Activated CD8-positive, alpha-beta T cell treated with anti-CD3 and anti-CD28 coated beads for 36 hours (primary cell): ENCODE measurements at regions not wholly inside any gene's neighbourhood (a gene's known extent, or its start where the extent isn't known, plus 50 kb on each side); places are given as distances from the start of the nearest gene placed in this dataset.
A peak's percentile ranks its signal among the peaks of the same experiment; 100 is the strongest.
"Not testable (repeated sequence)": the region's sequence is repeated elsewhere in the genome, so short reads cannot be mapped to it uniquely, and the experiment has no call there.

Experiments used
- ATAC-seq: fragments of 200-7000 bp; cut with Tn5 transposase; one replicate; pipeline ENCODE4 v1.10.0; 2021; ENCODE audit warnings: mild to moderate bottlenecking, moderate library complexity
- CTCF ChIA-PET: fragments of 350-600 bp; sonication (Branson Sonifier 250); formaldehyde crosslinking; loops from one replicate; lab custom pipeline; 2021; ENCODE audit warnings: antibody characterized with exemption; lab: Charles Lee
- POLR2A ChIA-PET: fragments of 350-600 bp; sonication (Branson Sonifier 250); formaldehyde crosslinking; loops from one replicate; lab custom pipeline; 2021; ENCODE audit warnings: antibody characterized with exemption; lab: Charles Lee
- DNase-seq: peaks from one replicate; pipeline ENCODE4 v3.0.0-alpha.2; 2020
- H3K27ac Mint-ChIP-seq: one replicate; pipeline ENCODE4 v1.8.0; 2021; ENCODE audit warnings: mild to moderate bottlenecking, mixed read lengths
- H3K27me3 Mint-ChIP-seq: one replicate; pipeline ENCODE4 v1.8.0; 2021; ENCODE audit warnings: mixed read lengths
- H3K36me3 Mint-ChIP-seq: one replicate; pipeline ENCODE4 v1.8.0; 2021; ENCODE audit warnings: low read depth, mixed read lengths
- H3K4me1 Mint-ChIP-seq: one replicate; pipeline ENCODE4 v1.8.0; 2021; ENCODE audit warnings: low read depth, mixed read lengths
- H3K4me3 Mint-ChIP-seq: one replicate; pipeline ENCODE4 v1.8.0; 2021; ENCODE audit warnings: mild to moderate bottlenecking, moderate library complexity, mixed read lengths
- H3K9me3 Mint-ChIP-seq: one replicate; pipeline ENCODE4 v1.8.0; 2021; ENCODE audit warnings: mixed read lengths
- CTCF ChIP-seq: fragments of 200-600 bp; IDR thresholded peaks from one replicate; pipeline ENCODE4 v1.8.0; 2022; ENCODE audit warnings: antibody characterized with exemption, mild to moderate bottlenecking
- intact Hi-C: fragments of 100-400 bp; cut with micrococcal nuclease; formaldehyde crosslinking; loops from one replicate; pipeline ENCODE4 v1.10.0; 2022

GRCh38 chr21:25449950-25450349 is 157.3 kb downstream of the MRPL39 start:
- no peak for TF ChIP-seq CTCF
- ChIA-PET POLR2A (interaction anchor here (0.8 to 1.3 kb wide), 2 partner anchors 114 to 134 kb away, joined by 3 read pairs; no protein-coding TSS in a partner anchor), CTCF (interaction anchor here (1.5 kb wide), 1 partner anchor 35 kb away, joined by 3 read pairs; no protein-coding TSS in a partner anchor)
- DNase-seq (no peak), ATAC-seq (no peak)
- Mint-ChIP-seq H3K9me3 (peaks cover 21% of the 10 kb centered on the region), H3K27ac (no peak overlapping the region), H3K27me3 (no peaks in the 10 kb centered on the region), H3K36me3 (peaks cover 46% of the 10 kb centered on the region), H3K4me1 (peaks cover 38% of the 10 kb centered on the region), H3K4me3 (no peak overlapping the region)
- intact Hi-C loops, result no loop called here

GRCh38 chr21:25441835-25442234 is 165.4 kb downstream of the MRPL39 start:
- ChIA-PET POLR2A (interaction anchor here (0.6 to 2.3 kb wide), 5 partner anchors 15 to 207 kb away, joined by 3 to 12 read pairs (median 3); no protein-coding TSS in a partner anchor), CTCF (interaction anchor here (1.1 to 1.2 kb wide), 2 partner anchors 11 to 21 kb away, joined by 4 read pairs; no protein-coding TSS in a partner anchor)
- ATAC-seq, result no peak
- Mint-ChIP-seq H3K27me3 (no peaks in the 10 kb centered on the region), H3K27ac (no peak overlapping the region), H3K4me1 (no peaks in the 10 kb centered on the region), H3K4me3 (no peak overlapping the region), H3K9me3 (peaks cover 6% of the 10 kb centered on the region), H3K36me3 (peaks cover 9% of the 10 kb centered on the region)
- DNase-seq, result no peak
- intact Hi-C loops, result no loop called here
- TF ChIP-seq CTCF, result no peak

GRCh38 chr21:25437465-25437864 is 169.8 kb downstream of the MRPL39 start:
- H3K4me3 Mint-ChIP-seq, DNase-seq, ATAC-seq, CTCF ChIA-PET, intact Hi-C loops, H3K27me3 Mint-ChIP-seq, POLR2A ChIA-PET, H3K9me3 Mint-ChIP-seq, H3K27ac Mint-ChIP-seq, H3K4me1 Mint-ChIP-seq: not testable (repeated sequence)
- peaks cover 12% of the 10 kb centered on the region for H3K36me3 Mint-ChIP-seq

GRCh38 chr21:25428537-25428936 is 178.7 kb downstream of the MRPL39 start:
- ChIA-PET CTCF (interaction anchor here (0.7 to 1.2 kb wide), 2 partner anchors 11 to 62 kb away, joined by 3 read pairs; no protein-coding TSS in a partner anchor), POLR2A (interaction anchor here (0.9 to 14.9 kb wide), 5 partner anchors 10 to 144 kb away, joined by 3 to 275 read pairs (median 4); no protein-coding TSS in a partner anchor)
- H3K36me3 Mint-ChIP-seq, result peaks cover 17% of the 10 kb centered on the region
- peak overlapping the region; percentile 73 for H3K27ac Mint-ChIP-seq
- no peaks in the 10 kb centered on the region for H3K27me3 Mint-ChIP-seq
- intact Hi-C loops, result no loop called here
- DNase-seq, result no peak
- peak; percentile 89 for ATAC-seq
- peaks cover 3% of the 10 kb centered on the region for H3K9me3 Mint-ChIP-seq
- H3K4me1 Mint-ChIP-seq, result peaks cover 51% of the 10 kb centered on the region
- no peak for TF ChIP-seq CTCF
- H3K4me3 Mint-ChIP-seq, result peak overlapping the region; percentile 16

- peaks cover 3% of the 10 kb centered on the region for H3K9me3 Mint-ChIP-seq
- ATAC-seq, result no peak
- peak overlapping the region; percentile 73 for H3K27ac Mint-ChIP-seq
- DNase-seq, result no peak
- H3K4me3 Mint-ChIP-seq, result peak overlapping the region; percentile 15
- intact Hi-C loops, result no loop called here
- peaks cover 55% of the 10 kb centered on the region for H3K4me1 Mint-ChIP-seq
- ChIA-PET CTCF (interaction anchor here (0.8 to 1.2 kb wide), 3 partner anchors 13 to 113 kb away, joined by 3 read pairs; no protein-coding TSS in a partner anchor), POLR2A (interaction anchor here (0.9 to 14.9 kb wide), 5 partner anchors 9 to 145 kb away, joined by 3 to 275 read pairs (median 4); no protein-coding TSS in a partner anchor)
- peaks cover 17% of the 10 kb centered on the region for H3K36me3 Mint-ChIP-seq
- H3K27me3 Mint-ChIP-seq, result no peaks in the 10 kb centered on the region
- TF ChIP-seq CTCF, result no peak
Observed at GRCh38 chr21:25427828-25428227, 179.5 kb downstream of the MRPL39 start.
